SK-N-SH (cell line): ENCODE measurements at regions not wholly inside any gene's neighbourhood (a gene's known extent, or its start where the extent isn't known, plus 50 kb on each side); places are given as distances from the start of the nearest gene placed in this dataset.

Experiments
- CTCF ChIP-seq: fragments of 200-600 bp; sonication (generic); IDR thresholded peaks from 2 replicates; pipeline ENCODE4 v1.6.1; 2017; ENCODE audit warnings: antibody characterized with exemption, mild to moderate bottlenecking, moderate library complexity
- EP300 ChIP-seq, 2 experiments: IDR thresholded peaks; 2 replicates each; pipeline versions ENCODE4 v1.4.0 to v1.6.1; 2012; ENCODE audit warnings: borderline replicate concordance in 1 of 2, low read depth in 1 of 2, low read length in 1 of 2
- EZH2phosphoT487 ChIP-seq: fragments of 200-600 bp; sonication (generic); IDR thresholded peaks from 2 replicates; pipeline ENCODE4 v1.6.1; 2017; ENCODE audit warnings: low read depth, mixed run types, mild to moderate bottlenecking, antibody characterized with exemption, moderate library complexity, borderline replicate concordance
- NRF1 ChIP-seq: IDR thresholded peaks from 2 replicates; pipeline ENCODE4 v1.6.1; 2012; ENCODE audit warnings: low read depth, mild to moderate bottlenecking, low read length
- RCOR1 ChIP-seq: fragments of 150-350 bp; IDR thresholded peaks from 2 replicates; pipeline ENCODE4 v1.6.1; 2017; ENCODE audit warnings: antibody characterized with exemption, low read length
- RFX5 ChIP-seq: IDR thresholded peaks from 2 replicates; pipeline ENCODE4 v1.6.1; 2012; ENCODE audit warnings: mild to moderate bottlenecking, improper control_type of control experiment, low read length
- SIN3A ChIP-seq: IDR thresholded peaks from 2 replicates; pipeline ENCODE4 v1.6.1; 2012; ENCODE audit warnings: low read depth, mild to moderate bottlenecking, low read length, moderate library complexity, borderline replicate concordance

- TF ChIP-seq CTCF, result no peak
- TF ChIP-seq EP300 (IDR thresholded peaks at IDR 0.05; ENCODE audit: borderline replicate concordance in 1 of 2, low read depth in 1 of 2, low read length in 1 of 2), result no peak
- TF ChIP-seq RFX5, result no peak
- no peak for TF ChIP-seq EZH2phosphoT487
- TF ChIP-seq SIN3A, result no peak
- no peak for TF ChIP-seq NRF1
- TF ChIP-seq RCOR1, result no peak
Measured at GRCh38 chr1:55289042-55289441, 73.9 kb upstream of the USP24 start.
